GM21786 (cell line): ENCODE measurements at regions not wholly inside any gene's neighbourhood (a gene's known extent, or its start where the extent isn't known, plus 50 kb on each side); places are given as distances from the start of the nearest gene placed in this dataset.
"Not testable (repeated sequence)": the region's sequence is repeated elsewhere in the genome, so short reads cannot be mapped to it uniquely, and the experiment has no call there.

Experiments
- ATAC-seq: cut with Tn5 transposase; IDR thresholded peaks from one replicate; pipeline ENCODE4 v1.9.1; 2021; ENCODE audit not compliant: unreplicated experiment

GRCh38 chr5:87787625-87788256 lies 375.0 kb upstream of the CCNH start:
- ATAC-seq: no peak

GRCh38 chr5:87787086-87787485 lies 374.4 kb upstream of the CCNH start:
- ATAC-seq: no peak

GRCh38 chr5:87786471-87786870 lies 373.7 kb upstream of the CCNH start:
- ATAC-seq: no peak

GRCh38 chr5:87785554-87786335 lies 373.0 kb upstream of the CCNH start:
- ATAC-seq: no peak

GRCh38 chr5:87784879-87785495 lies 372.3 kb upstream of the CCNH start:
- no peak for ATAC-seq

DNA sequence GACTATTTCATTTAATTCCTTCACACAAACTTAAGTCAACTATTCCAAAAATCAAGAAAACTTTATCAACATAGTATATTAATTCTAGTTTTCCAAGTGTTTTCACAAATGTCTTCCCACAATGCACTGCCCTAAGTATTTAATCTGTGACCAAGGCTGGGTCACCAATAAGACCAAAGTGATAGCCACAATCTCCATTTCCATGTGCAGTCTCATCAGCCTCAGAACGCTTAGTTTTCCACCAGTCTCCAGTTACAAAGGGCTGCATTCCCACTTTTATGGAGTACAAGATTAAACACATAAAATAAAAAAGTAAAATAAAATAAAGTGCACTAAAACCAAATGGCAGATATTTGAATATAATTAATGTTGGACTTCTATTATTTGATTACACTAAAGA lies 371.6 kb upstream of the CCNH start:
- no peak for ATAC-seq

GRCh38 chr5:87782916-87783315 lies 370.2 kb upstream of the CCNH start:
- ATAC-seq: no peak

DNA sequence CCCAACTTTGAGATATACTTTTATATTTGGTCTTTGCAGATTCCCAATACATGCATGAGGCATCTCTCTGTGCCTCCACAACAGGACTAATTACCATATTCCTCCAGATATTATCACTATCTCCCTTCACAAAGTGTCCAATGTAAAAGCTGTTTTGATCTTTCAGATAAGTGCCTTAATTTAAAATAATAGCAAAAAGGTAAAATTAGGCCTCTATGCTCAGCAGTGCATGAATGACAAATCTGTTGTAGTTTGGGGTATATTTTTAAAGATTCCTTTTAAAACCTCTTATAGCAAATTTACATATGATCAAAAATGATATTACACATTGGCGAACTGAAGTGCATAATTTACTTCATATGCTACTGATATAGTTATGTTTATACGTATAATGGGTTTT lies 369.2 kb upstream of the CCNH start:
- ATAC-seq: no peak

- ATAC-seq: peak; percentile 99
Observed at GRCh38 chr5:87780831-87781760, 368.4 kb upstream of the CCNH start.

GRCh38 chr5:87778876-87779275 lies 366.1 kb upstream of the CCNH start:
- no peak for ATAC-seq

GRCh38 chr5:87777877-87778276 lies 365.1 kb upstream of the CCNH start:
- no peak for ATAC-seq

DNA sequence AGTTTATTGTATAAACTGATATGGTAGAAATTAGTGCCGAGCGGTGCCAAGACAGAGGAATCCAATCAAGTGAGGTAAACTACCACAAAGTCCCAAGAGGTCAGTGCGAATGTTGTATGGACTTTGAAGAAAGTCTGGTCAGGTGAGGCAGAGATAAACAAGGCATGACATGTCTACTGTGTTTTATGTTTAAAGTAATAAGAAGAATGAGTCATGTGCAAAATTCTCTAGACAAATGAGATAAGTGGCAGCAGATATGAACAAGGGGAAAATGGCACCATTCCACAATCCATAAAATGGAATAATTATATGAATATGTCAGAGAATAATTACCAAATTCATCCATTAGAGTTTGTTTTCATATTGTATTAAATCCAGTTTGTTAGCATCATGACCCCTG lies 364.1 kb upstream of the CCNH start:
- ATAC-seq: no peak

GRCh38 chr5:87776302-87776701 lies 363.6 kb upstream of the CCNH start:
- ATAC-seq: not testable (repeated sequence)

- ATAC-seq: no peak
Observed at GRCh38 chr5:87775228-87775627, 362.5 kb upstream of the CCNH start.

DNA sequence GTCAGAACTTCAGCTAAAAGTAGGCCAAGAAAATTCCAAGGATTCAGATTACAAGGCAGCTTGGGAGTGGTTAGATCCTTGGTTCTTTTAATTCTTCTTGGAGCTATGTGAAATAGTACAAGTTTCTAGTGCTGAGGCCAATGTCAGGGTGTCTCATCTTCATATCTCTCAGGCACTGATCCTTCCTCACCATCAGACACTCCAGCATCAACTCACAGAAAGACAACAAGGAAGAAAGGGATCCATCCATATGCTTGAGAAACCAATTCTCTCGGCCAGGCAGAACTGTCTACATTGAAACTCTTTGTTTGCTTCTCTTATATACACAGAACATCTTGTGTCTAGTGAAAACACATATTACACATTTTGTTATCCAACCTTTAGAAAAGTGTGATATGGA lies 362.1 kb upstream of the CCNH start:
- no peak for ATAC-seq

DNA sequence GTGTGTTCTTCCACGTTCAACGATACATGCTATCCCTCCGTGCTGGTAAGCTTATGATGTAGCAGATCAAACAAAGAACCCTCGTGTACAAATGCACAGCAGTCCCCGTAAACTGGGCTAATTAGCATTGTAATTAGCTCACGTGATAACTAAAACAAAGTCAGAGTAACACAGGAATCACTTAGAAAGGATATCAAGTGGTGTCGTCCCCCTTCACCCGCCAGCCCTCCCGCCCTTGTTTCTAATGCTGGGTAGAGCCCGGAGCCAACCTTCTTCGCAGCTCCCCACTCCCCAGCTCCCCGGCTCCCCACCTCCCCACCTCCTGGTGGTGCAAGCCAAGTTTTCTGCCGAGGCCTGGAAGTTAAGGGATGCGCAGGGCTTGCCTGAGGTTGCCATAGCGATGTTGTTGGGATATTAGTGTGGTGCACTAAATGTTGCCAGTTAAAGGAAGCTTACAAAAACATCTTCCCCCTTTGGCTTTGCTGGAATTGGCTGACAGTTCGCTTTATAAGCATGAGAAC lies 357.9 kb upstream of the CCNH start:
- ATAC-seq: no peak

DNA sequence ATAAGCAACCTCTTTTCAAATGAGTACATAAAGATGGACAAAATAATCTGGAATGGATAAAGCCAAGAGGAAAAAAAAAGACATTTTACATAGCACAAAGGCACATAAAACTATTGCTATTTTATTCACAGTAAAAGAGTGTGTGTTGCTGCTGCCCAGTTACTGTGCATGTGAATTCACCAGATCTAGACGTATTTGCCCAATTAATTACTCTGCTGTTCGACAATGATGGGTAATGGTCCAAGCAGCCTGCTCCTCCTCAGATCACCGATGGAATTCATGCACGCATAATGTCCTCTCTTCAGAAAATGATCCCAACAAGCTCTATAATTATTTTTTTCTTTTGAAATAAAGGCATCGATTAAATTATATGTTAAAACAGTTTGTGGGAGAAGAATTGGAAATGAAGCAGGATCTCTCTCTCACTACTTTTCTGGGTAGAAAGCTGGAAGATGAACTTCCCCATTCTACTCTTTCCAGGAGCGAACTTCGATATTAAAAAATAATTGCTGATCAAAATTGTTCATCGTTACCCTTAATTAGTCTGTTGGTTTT lies 357.4 kb upstream of the CCNH start:
- no peak for ATAC-seq

- ATAC-seq: no peak
Observed at GRCh38 chr5:87769157-87769556, 356.4 kb upstream of the CCNH start.

- no peak for ATAC-seq
Observed at GRCh38 chr5:87768190-87768589, 355.5 kb upstream of the CCNH start.

DNA sequence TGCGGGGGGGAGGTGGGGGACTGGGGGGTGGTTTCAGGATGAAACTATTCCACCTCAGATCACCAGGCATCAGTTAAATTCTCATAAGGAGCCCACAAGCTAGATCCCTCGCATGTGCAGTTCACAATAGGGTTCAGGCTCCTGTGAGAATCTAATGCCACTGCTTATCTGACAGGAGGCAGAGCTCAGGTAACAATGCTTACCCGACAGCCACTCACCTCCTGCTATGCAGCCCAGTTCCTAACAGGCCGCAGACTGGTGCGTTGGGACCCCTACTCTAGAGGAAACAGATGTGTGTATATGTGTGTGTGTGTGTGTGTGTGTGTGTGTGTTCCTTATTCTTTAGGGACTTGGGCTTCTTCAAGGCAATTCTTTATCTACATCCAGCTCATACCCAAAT lies 352.3 kb upstream of the CCNH start:
- ATAC-seq: no peak

DNA sequence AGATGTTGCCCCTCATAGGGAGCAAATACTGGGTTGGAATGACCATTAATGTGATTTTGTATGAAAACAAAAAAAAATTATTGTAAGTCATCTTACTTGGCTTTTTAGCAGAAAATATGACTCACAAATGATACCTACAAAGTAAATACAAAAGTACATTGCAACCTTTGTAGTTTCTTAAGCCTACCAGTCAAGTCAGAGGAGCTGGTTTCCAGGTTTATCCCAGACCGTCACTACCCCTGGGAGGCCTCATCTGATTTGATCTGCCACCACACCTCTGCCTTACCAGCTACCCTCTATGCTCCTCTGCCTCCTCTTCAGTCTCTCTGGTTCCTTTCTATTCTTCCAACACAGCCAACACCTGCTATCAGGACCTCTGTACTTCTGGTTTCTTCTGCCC lies 349.9 kb upstream of the CCNH start:
- no peak for ATAC-seq
